NCI-H146 treated with DMSO at 0.1 percent for 48 hours (cell line): ENCODE measurements at regions not wholly inside any gene's neighbourhood (a gene's known extent, or its start where the extent isn't known, plus 50 kb on each side); places are given as distances from the start of the nearest gene placed in this dataset.
"Not testable (repeated sequence)": the region's sequence is repeated elsewhere in the genome, so short reads cannot be mapped to it uniquely, and the experiment has no call there.

Experiments used
- DNase-seq: peaks from one replicate; lab custom pipeline; 2025; ENCODE audit not compliant: unreplicated experiment; lab: John Stamatoyannopoulos, UW

DNA sequence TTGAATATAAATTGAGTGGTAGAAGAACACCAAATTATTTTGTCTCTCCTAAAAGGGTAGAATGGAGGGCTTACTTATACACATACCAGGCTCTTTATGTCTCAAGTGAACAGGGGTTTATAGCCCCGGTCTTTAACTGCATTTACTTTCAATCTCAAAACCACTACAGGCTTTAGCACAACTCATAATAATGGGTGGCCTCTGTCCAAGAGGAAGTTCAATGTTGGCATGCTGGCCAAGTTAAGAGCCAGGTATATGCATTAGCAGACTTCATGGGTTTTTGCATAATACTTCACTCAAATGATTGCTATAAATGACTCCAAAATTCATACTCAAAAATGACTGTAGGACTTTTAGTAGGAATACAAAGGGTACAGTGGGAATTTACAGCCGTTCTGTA is 118.5 kb upstream of the OTUD4 start:
- no peak for DNase-seq

DNA sequence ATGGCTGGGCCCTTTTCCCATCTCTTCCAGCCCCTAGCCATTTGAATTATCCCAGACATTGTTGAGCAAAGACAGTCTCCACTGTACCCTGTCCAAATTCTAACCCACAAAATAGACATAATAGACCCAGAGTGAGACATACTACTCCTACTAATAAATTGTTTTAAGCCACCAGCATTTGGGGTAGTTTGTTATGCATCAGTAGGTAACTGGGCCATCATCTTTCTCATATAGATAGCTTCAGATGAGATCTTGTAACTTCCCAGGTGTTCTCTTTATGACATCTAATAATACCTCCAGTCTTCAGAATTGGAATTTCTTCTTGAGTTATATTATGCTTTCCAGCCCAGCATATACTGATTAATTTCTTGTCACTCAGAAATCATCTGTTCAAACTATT is 117.2 kb upstream of the OTUD4 start:
- DNase-seq = no peak

DNA sequence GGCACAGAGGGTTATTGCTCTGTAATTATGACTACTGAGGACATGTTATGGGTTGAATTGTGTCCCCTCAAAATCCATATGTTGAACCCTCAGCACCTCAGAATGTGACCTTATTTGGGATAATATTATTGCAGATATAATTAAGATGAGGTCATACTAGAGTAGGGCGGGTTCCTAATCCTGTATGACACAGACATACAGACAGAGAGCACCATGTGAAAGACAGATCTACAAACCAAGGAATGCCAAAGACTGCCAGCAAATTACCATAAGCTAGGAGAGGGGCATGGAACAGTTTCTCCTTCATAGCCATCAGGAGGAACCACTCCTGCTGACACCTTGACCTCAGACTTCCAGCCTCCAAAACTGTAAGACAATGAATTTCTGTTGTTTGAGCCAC is 115.2 kb upstream of the OTUD4 start:
- no peak for DNase-seq

DNA sequence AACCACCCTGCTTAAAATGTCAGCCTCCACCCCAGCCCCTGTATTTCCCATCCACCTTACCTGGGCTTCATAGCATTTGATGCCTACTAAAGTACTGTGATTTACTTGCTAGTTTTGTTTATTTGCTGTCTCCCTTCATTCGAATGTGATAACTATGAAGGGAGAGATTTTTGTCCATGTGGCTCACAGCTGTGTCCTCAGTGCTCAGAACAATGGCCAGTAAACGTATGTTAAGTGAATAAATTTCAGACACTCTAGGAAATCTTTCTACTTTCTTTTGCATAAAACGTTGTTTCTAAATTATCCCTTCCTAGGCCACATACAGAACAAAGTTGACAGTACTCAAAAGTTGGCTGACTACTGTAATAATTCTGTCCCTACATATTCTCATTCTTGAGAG is 114.7 kb upstream of the OTUD4 start:
- no peak for DNase-seq

DNA sequence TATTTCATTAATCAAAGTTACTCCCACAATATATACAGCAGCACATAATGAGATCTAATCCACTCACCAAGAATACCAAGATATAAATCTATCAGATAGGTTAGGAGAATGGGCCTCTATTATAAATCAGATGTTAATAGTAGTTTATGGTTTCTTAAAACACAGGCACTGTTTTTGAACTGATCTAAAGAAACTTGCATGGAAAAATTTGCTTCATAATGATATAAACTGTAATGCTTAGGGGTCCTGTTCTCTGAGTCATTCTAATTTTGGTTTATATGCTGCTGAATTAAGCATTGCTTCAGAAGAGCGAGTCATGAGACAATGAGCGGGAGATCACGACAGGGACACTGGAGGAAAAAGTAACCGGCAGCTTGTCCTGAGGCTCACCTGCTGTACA is 113.3 kb upstream of the OTUD4 start:
- DNase-seq = no peak

DNA sequence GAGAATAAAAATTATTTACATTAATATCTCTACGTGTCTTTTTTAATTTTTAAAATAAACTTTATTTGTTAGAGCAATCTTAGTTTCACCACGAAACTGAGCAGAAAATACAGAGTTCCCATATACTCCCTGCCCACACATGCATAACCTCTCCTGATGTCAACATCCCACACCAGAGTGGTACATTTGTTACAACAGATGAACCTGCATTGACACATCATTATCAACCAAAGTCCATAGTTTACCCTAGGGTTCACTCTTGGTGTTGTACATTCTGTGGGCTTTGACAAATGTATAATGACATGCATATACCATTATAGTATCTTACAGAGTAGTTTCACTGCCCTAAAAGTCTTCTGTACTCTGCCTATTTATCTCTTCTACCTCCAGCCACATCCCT is 110.6 kb upstream of the OTUD4 start:
- DNase-seq = no peak

DNA sequence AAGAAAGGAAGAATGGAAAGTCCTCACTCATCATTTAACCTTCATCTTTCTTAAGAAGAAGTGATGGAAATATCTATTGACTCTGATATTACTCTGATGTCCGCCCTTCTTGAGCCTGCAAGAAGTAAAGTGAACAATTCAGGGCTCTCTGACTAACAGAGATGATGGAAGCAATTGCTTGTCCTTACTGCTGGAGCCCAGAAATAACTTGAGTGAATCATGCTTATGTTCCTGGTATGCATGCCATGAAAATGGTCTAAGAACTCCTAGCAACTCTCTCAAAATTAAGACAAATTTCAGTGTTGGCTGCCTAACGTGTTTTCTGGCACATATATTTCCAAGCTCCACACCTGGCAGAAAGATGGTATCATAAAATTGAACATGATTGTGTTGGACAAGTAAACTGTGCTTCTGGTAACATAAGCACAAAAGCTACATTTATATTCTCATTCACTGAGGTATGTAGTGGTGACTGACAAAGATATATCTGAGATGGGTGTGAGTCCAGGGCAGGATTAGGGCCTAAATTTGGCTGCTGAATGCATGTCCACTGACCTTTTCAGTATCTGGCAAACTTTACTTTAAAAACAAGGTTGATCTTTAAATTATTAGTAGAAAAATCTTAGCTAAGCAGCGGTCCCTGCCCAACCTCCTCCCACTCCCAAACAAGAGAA is 109.2 kb upstream of the OTUD4 start:
- DNase-seq = no peak

DNA sequence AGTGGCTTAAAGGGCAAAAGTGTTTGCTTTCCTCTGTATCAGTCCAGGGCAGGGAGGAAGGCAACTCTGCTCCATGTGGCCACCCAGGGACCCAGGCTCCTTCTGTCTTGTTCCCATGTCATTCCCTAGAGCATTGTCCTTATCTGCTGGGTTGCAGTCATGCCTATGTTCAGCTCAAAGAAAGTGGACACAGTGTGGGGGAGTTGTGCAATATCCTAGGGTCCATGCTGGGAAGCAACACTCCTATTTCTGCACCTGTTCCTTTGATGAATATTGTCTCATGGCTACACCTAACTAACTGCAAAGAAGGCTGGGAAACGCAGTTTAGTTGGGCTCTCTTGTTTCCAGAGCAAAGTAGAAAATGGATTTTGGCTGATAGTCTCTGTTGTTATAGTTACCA is 107.0 kb upstream of the OTUD4 start:
- no peak for DNase-seq

DNA sequence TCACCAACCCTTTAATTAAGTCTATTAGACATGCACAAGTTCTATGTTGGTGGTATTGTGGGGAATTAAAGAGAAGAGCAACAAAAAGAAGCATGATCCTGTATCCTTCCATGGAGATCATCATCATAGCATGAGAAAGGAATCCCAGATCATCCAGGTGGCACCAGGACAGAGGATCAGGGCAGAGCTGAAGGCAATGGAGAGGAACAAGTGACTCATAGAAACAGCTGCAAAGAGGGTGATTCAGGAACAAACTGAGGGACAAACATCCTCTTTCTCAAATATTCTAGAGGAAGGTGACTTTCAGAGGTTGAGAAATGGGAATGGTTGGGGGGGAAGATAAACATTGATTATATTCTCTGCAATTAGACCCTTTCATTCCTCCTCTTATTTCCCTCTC is 105.5 kb upstream of the OTUD4 start:
- DNase-seq = no peak

DNA sequence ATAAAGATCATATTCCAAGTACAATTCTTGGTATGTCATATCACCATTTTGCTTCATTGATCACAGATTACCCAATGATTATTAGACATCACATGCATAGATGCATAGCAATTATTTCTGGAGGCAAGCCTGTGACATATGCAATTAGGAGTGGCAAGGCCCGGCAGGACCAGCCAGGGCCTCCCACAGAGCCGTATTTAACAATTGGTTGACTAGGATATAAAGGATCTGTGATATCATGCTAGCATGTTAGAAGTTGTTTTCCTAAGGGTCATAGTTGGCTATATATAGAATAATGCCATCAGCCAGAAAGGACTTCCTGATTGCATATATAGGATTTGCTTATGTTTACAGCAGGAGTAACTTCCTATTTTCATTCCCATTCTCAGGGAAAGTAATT is 103.5 kb upstream of the OTUD4 start:
- DNase-seq = no peak

DNA sequence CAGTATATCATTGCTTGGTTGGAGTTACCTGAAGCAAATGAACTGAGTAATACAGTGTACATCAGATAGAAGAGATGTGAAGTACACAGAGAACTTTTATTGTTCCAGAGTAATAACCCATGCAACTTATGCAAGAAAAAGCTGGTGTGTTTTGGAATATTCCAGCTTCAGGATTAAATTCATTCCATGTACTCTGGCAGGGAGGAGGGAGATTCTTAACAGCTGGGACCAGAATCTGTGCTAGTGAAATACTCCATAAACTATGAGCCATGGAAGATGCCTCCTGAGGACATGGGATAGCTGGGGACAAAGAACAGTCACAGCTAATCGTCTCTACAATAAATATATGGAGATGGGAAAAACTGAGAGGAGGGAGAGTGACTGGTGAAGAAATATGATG is 101.6 kb upstream of the OTUD4 start:
- no peak for DNase-seq

DNA sequence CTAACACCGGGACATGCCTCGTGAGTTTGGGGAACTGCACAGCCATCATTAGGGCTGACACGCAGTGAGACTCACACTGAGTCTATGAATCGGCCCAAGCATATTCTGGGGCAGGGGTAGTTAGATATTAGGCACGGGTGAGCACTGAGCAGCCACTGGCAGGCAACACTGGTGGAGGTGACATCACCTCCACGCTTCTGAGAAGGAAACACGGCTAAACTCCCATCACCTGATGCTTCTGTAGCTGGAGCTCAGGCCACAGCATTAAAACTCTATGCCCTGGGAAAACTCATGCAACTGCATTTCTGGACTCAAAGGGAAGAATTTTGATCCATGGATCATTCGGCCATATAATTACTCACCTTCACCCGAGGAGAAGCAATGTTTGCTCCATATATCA is 100.8 kb upstream of the OTUD4 start:
- no peak for DNase-seq

DNA sequence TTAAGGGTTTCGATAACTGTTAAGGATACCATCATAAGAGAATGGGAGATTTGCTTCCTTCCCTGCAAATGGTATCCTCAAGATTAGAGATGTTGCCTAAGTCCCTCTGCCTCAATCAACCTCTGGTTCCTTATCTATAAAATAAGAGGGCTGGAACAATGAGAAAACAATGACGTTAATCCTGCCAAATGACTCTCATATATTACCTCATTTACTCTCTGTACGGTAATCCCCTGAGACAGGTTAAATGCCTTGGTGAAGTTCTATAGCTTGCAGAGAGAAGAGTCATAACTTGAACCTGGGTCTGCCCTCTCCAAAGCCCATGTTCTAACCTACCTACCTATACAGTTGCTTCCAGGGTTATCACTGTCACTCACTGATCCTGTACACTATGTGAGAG is 100.2 kb upstream of the OTUD4 start:
- DNase-seq = no peak

DNA sequence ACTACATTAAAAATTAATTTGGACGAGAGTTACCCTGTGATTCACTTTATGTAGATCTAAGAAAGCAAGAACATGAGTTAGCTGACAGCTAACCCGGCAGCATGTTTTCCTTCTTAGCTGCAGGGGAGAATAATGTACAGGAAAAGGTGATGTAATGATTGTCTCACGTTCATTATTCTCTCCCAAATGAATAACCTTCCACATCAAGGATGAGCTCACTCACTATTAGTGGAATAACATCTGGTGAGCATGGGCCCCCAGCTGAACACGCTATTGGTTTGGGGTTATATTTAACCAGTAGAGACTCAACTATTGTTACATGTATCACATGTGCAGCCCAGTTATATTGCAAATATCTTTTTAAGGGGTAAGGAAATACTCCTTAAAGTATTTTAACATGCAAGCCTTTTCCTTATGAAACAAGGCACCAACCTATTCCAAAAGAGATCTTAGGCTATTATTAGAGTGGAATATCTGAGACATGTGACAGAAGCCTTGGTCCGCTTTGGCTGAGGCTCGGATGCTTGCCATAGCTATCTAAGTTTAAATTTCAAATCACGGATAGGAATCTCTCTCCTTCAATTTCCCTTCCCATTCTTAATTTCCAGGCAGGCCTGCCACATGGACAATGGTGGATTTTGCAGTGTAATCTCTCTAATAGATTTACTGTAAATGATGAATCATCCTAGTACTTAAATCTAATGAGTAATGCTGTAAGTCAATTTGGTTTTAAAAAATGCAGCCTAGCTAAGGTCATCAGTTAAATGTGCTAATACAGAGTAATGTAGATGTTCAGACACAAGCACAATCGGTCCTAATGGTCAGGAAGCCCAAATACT is 99.0 kb upstream of the OTUD4 start:
- no peak for DNase-seq

DNA sequence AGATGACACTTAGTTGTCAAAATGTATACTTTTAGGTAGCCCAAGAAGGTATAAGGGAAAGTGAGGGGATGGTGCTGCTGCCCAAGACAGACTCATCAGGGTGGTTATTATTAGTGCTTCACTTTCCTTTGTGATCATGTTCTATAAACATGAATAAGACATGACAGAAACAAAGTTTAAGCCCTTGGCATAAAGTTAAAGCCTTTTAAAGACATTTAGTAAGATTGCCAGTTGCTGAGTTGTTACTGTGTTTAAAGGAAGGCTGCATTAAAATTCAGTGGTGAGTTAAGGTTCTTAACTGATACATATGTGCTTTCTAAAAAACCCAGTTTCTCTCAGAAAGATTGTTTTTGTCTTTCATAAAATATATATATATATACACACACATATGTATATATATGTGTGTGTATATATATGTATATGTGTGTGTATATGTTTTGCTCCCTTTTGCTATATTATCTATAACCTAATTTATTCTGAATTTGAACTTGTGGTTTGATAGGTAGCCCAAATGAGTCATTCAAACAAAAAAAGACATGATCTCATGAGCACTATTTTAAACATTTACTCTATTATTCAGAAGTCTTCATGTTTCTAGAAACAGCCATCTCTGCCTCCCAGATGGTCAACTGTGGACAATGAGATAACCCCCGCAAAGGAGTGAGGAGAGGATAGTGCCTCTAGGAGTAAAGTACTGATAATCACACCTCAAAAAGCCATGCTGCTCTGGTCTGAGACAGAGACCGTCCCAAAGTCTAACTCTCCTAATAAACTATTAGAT is 98.1 kb upstream of the OTUD4 start:
- no peak for DNase-seq

DNA sequence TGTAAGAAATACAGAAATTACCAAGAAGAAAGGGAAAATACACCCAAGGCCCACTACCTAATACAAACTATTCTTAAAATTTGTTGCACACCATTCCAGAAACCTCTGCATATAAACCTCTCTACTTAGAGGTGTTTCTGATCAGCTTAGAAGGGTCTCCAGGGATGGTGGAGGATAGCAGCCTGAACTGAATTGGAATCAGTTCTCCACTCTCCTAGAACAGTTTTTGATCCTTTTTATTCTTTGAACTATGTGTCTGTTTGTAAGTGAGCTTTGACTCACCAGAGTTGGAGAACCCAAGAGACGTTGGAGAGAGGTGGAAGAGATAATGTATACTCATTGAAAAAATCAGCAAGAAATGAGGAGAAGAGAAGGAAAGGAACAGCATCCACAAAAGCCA is 96.6 kb upstream of the OTUD4 start:
- no peak for DNase-seq

DNA sequence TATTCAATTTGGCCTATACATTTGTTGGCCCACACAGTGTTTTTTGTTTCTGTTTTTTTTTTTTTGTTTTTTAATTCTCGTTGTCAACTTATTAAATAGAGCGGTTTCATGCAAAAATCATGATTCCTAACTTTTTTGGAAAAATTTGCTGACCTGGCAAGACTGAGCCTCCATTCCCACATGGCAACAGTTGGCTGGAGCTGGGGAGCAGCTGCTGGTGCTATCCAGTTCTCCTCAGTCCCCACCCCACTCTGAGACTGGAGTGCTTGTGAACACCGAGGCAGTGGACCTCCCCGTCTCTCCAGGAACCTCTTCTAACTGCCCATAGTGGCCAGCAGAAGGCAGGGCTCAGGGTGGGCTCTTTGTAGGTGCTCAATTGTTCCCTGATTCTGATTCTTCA is 95.7 kb upstream of the OTUD4 start:
- no peak for DNase-seq

DNA sequence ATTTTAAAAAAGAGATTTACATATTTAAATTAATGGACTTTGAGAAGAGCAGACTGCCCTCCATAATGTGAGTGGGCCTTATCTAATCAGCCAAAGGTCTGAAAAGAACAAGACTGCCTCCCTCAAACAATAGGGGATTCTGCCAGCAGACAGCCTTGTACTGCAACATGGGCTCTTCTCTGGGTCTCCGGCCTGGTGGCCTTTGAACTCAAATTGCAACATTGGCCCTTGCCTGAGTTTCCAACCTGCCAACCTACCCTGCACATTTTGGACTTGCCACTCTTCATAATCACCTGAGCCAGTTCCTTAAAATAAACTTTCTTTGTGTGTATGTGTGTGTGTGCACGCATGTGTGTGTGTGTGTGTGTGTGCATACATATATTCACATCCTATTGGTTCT is 90.8 kb upstream of the OTUD4 start:
- no peak for DNase-seq

DNA sequence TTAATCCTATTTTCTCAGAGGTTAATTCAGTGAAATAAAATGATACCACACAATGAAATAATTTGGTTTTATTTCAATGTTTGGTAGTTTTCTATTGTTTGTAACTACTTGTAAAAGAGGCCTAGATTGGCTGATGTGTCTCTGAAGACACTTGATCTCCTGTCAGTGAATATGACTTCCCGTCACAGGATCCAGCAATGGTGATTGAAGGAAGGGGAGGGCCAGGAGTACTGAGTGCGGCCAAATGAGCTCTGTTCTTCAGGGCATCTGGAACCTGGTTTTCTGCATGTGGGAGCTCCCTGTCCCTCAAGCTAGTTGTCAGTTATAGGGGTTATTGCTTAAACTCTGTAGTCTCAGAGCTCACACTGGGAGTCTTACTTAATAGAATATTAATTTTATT is 86.5 kb upstream of the OTUD4 start:
- no peak for DNase-seq

DNA sequence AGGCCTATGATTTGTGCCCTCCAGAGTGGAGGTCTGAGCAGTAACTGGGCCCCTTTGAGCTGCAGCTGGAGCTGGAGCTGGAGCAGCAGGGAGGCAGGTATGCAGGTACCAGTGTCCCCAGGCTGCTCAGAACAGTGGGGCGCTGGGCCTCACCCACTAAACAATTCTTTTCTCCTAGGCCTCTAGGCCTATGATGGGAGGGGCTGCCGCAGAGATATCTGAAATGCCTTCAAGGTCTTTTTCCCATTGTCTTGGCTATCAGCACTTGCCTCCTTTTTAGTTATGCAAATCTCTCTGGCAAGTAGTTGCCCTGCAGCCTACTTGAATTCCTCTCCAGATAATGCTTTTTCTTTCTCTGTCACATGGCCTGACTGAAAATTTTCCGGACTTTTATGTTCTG is 79.7 kb upstream of the OTUD4 start:
- DNase-seq = no peak

DNA sequence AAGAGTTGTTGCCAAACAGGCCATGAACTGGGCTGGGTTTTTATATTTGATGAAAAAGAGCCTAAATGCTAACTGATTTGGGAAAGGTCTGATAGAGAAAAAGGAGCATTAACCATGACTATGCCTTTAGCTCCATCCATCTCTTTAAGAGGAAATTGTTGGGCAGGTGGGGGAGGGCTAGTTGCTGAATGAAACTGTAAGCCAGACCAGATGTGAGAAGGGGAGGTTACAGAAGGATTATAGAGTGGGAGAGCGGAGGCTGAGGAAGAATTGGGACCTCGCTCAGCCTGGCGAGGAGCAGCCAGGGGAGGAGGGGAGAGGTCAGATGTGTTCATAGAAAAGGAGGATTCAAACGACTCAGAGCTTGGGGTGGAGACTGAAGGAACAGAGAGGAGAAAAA is 74.9 kb upstream of the OTUD4 start:
- DNase-seq = not testable (repeated sequence)

DNA sequence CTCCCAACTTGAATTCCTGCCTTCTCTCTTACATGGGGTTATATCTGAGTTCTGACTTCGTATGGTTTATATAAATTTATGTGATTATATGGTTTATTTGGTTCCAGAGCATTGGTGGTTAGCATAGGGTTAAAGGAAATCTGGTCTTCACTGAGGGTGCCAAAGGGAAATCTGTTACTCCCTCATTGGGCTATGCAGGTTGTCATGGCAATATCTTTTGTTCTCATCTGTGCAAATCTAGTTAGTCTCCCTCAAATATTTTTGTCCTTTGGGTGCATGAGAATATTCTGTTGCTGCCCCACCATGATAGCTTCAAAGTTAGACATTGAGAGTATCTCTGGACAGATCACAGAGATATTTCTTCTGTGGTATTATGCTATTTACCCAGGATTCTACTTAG is 71.8 kb upstream of the OTUD4 start:
- no peak for DNase-seq
